ENCODE measurements at regions not wholly inside any gene's neighbourhood (a gene's known extent, or its start where the extent isn't known, plus 50 kb on each side); places are given as distances from the start of the nearest gene placed in this dataset.

GRCh38 chr11:80553565-80553964 is 1112.7 kb upstream of the TENM4 start:
- TF ChIP-seq EZH2 (IDR thresholded peaks at IDR 0.05; ENCODE audit: low read length, unreplicated experiment) (no peak), CTCF (conservative IDR thresholded peaks at IDR 0.05; ENCODE audit: low read depth, low read length) (no peak), EZH2phosphoT487 (IDR thresholded peaks at IDR 0.05; ENCODE audit: borderline replicate concordance, low read length) (no peak)

Data from PC-3 (cell line).